ENCODE measurements at regions not wholly inside any gene's neighbourhood (a gene's known extent, or its start where the extent isn't known, plus 50 kb on each side); places are given as distances from the start of the nearest gene placed in this dataset.

GRCh38 chr1:68313735-68314134 is 81.4 kb upstream of the WLS start:
- Histone ChIP-seq H3K4ac (replicated peaks; ENCODE audit: insufficient read length, low read depth, low read length) (no peak overlapping the region), H3K79me1 (ENCODE audit: low read depth, low read length) (no peaks in the 10 kb centered on the region), H3K9me3 (ENCODE audit: insufficient read depth in 2 of 2, low read depth in 1 of 2, low read length in 1 of 2) (no peaks in the 10 kb centered on the region), H3K4me2 (ENCODE audit: insufficient read depth in 1 of 2, low read depth in 2 of 2, low read length in 2 of 2) (no peak overlapping the region), H4K8ac (ENCODE audit: extremely low read depth, insufficient read depth, low read length) (no peak overlapping the region), H3K27me3 (replicated peaks in 1 of 4; ENCODE audit: control insufficient read depth in 3 of 4, extremely low read depth in 1 of 4, insufficient read depth in 3 of 4, low read length in 3 of 4) (no peaks in the 10 kb centered on the region; a peak in 1 of 7 replicates), H2BK15ac (ENCODE audit: low read length) (no peak overlapping the region), H3K23ac (ENCODE audit: insufficient read length) (no peak overlapping the region), H2BK5ac (ENCODE audit: low read depth, low read length) (no peak overlapping the region), H3K27ac (ENCODE audit: low read depth, low read length) (no peak overlapping the region), H2AFZ (ENCODE audit: low read length) (no peak overlapping the region), H4K5ac (ENCODE audit: insufficient read length, low read depth, low read length) (no peak overlapping the region), H4K20me1 (replicated peaks in 1 of 2; ENCODE audit: control insufficient read depth in 1 of 2, insufficient read depth in 2 of 2, low read length in 2 of 2) (no peaks in the 10 kb centered on the region), H3K36me3 (ENCODE audit: control insufficient read depth in 2 of 4, insufficient read depth in 4 of 4, low read length in 3 of 4) (no peaks in the 10 kb centered on the region), H3K4me1 (replicated peaks in 1 of 4; ENCODE audit: control insufficient read depth in 3 of 4, insufficient read depth in 4 of 4, low read length in 3 of 4) (no peaks in the 10 kb centered on the region), H2BK20ac (ENCODE audit: low read length) (no peak overlapping the region), H2AK5ac (ENCODE audit: low read depth, low read length) (no peak overlapping the region), H2BK120ac (replicated peaks; ENCODE audit: low read depth, low read length) (no peak overlapping the region), H3K4me3 (ENCODE audit: extremely low read depth in 1 of 4, insufficient read depth in 2 of 4, low read depth in 3 of 4, low read length in 4 of 4) (no peak overlapping the region), H3K14ac (ENCODE audit: insufficient read length) (no peak overlapping the region), H2BK12ac (ENCODE audit: low read depth, low read length) (no peak overlapping the region), H4K91ac (replicated peaks; ENCODE audit: insufficient read length, low read length) (no peak overlapping the region), H3K23me2 (ENCODE audit: low read depth, low read length) (no peaks in the 10 kb centered on the region), H3K79me2 (ENCODE audit: control insufficient read depth in 1 of 2, insufficient read depth in 2 of 2, low read length in 2 of 2) (no peaks in the 10 kb centered on the region), H3K9ac (replicated peaks in 1 of 4; ENCODE audit: extremely low read depth in 1 of 4, low read depth in 3 of 4, low read length in 3 of 4) (no peak overlapping the region), H3K18ac (ENCODE audit: extremely low read depth, low read length) (no peak overlapping the region), H3K56ac (replicated peaks; ENCODE audit: insufficient read length, low read depth, low read length) (no peak overlapping the region)
- ChIA-PET CTCF (ENCODE audit: partially characterized antibody) (interaction anchor here (0.8 to 4.3 kb wide), 5 partner anchors 9 to 256 kb away, joined by 3 to 16 read pairs (median 3); no protein-coding TSS in a partner anchor), POLR2A (ENCODE audit: partially characterized antibody) (no interaction called here)
- FAIRE-seq (no peak), DNase-seq (ENCODE audit: low read depth in 1 of 2, low spot score in 2 of 2) (no peak)
- no peak for TF ChIP-seq POLR2A (IDR thresholded peaks at IDR 0.05; ENCODE audit: control extremely low read depth in 1 of 2, low read depth in 2 of 2, low read length in 2 of 2)
- TF ChIP-seq ATF3 (IDR thresholded peaks at IDR 0.05; ENCODE audit: insufficient read depth, low read depth, low read length) = no peak
- no peak for TF ChIP-seq CTBP2 (IDR thresholded peaks at IDR 0.05; ENCODE audit: borderline replicate concordance, insufficient read depth, insufficient read length, low read length)
- TF ChIP-seq SIX5 (IDR thresholded peaks at IDR 0.05; ENCODE audit: low read depth, low read length) = no peak
- no peak for TF ChIP-seq KDM4A (IDR thresholded peaks at IDR 0.05; ENCODE audit: low read depth, low read length, severe bottlenecking)
- TF ChIP-seq NANOG (IDR thresholded peaks at IDR 0.05; ENCODE audit: insufficient read depth, low read depth, low read length, poor library complexity, severe bottlenecking) = no peak
- no peak for TF ChIP-seq RBBP5 (IDR thresholded peaks at IDR 0.05; ENCODE audit: borderline replicate concordance, low read depth, low read length)
- no peak for TF ChIP-seq KDM1A (IDR thresholded peaks at IDR 0.05; ENCODE audit: borderline replicate concordance, low read length)
- no peak for TF ChIP-seq EP300 (IDR thresholded peaks at IDR 0.05; ENCODE audit: borderline replicate concordance in 1 of 2, low read depth in 2 of 2, low read length in 2 of 2)
- TF ChIP-seq GTF2F1 (IDR thresholded peaks at IDR 0.05; ENCODE audit: borderline replicate concordance, low read depth, low read length) = no peak
- TF ChIP-seq TEAD4 (IDR thresholded peaks at IDR 0.05; ENCODE audit: low read depth, low read length) = no peak
- no peak for TF ChIP-seq JUN (IDR thresholded peaks at IDR 0.05; ENCODE audit: low read depth, low read length)
- TF ChIP-seq RFX5 (IDR thresholded peaks at IDR 0.05; ENCODE audit: borderline replicate concordance, low read depth, low read length) = no peak
- TF ChIP-seq ZNF274 (IDR thresholded peaks at IDR 0.05; ENCODE audit: borderline replicate concordance, extremely low read depth, low read length) = no peak
- WGBS, 2 experiments (ENCODE audit: extremely low coverage in 1 of 2, insufficient coverage in 1 of 2, insufficient read length in 1 of 2, insufficient replicate concordance in 2 of 2, low coverage in 1 of 2, low lambda C conversion rate in 2 of 2, missing lambda C conversion rate in 1 of 2) = 80% methylated on average over 4 of the region's 4 CpGs; no CpG with 5 or more reads in 1 of the 2 experiments
